Lower leg skin (tissue), 3 donors: ENCODE measurements at regions not wholly inside any gene's neighbourhood (a gene's known extent, or its start where the extent isn't known, plus 50 kb on each side); places are given as distances from the start of the nearest gene placed in this dataset.

Experiments
- CTCF ChIP-seq, 3 donors: fragments of 450-650 bp; IDR thresholded peaks; one replicate each; pipeline ENCODE4 v1.5.1; 2016; ENCODE audit warnings: antibody characterized with exemption in 3 of 3, mild to moderate bottlenecking in 3 of 3, moderate library complexity in 2 of 3
- POLR2A ChIP-seq, 2 donors: fragments of 450-650 bp; IDR thresholded peaks; one replicate each; pipeline ENCODE4 v1.6.1; 2016 to 2017; ENCODE audit warnings: antibody characterized with exemption in 2 of 2, mild to moderate bottlenecking in 1 of 2, moderate library complexity in 1 of 2

DNA sequence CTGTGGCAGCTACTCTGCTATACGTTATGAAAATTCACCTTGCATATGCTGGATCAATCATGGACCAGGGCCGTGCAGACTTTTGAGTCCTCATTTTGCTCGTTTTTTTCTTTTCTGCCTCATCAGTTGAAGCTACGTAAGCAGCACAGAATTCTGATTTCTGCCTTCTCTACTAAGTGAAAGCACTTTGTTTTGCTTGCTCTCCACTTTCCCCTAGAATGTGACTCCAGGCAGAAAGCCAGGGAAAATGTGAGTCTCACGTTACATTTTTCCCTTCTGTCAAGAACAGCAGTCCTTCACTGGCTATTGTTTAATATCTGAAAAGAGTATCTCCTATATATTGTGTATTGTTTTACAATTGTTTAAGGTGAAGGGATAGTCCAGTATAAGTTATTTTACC, 1840.1 kb downstream of the PCDH7 start:
- TF ChIP-seq POLR2A (IDR thresholded peaks at IDR 0.05) (no peak), CTCF (IDR thresholded peaks at IDR 0.05) (no peak)
